Endodermal cell (in vitro differentiated cells): ENCODE measurements at regions not wholly inside any gene's neighbourhood (a gene's known extent, or its start where the extent isn't known, plus 50 kb on each side); places are given as distances from the start of the nearest gene placed in this dataset.

Experiments
- DNase-seq: peaks from one replicate; pipeline ENCODE4 v3.0.0-alpha.2; 2017
- H3K27ac ChIP-seq: 2 replicates; pipeline ENCODE4 v1.5.1; 2013; ENCODE audit warnings: mild to moderate bottlenecking, low read depth, low read length, moderate library complexity
- H3K27me3 ChIP-seq: 2 replicates; pipeline ENCODE4 v1.6.1; 2013; ENCODE audit warnings: mild to moderate bottlenecking, low read length, moderate library complexity; ENCODE audit not compliant: insufficient read depth, control insufficient read depth, poor library complexity, severe bottlenecking
- H3K36me3 ChIP-seq: 2 replicates; pipeline ENCODE4 v1.7.0; 2013; ENCODE audit warnings: mild to moderate bottlenecking, low read length, moderate library complexity; ENCODE audit not compliant: control insufficient read depth, insufficient read depth
- H3K4me1 ChIP-seq: one replicate; pipeline ENCODE4 v1.7.0; 2013; ENCODE audit warnings: low read length; ENCODE audit not compliant: control insufficient read depth, insufficient read depth
- H3K4me3 ChIP-seq: 2 replicates; pipeline ENCODE4 v1.5.1; 2013; ENCODE audit warnings: mild to moderate bottlenecking, low read length, moderate library complexity
- H3K9ac ChIP-seq: 2 replicates; pipeline ENCODE4 v1.6.1; 2013; ENCODE audit warnings: mild to moderate bottlenecking, low read length, moderate library complexity; ENCODE audit not compliant: poor library complexity, severe bottlenecking; ENCODE audit errors: extremely low read depth
- H3K9me3 ChIP-seq: 2 replicates; pipeline ENCODE4 v1.6.1; 2013; ENCODE audit warnings: mild to moderate bottlenecking, low read length, moderate library complexity; ENCODE audit not compliant: control insufficient read depth
- H3K27ac Mint-ChIP-seq: 2 replicates; pipeline ENCODE4 v1.8.0; 2020; ENCODE audit warnings: mixed read lengths
- H3K27me3 Mint-ChIP-seq: 2 replicates; pipeline ENCODE4 v1.8.0; 2021; ENCODE audit warnings: mild to moderate bottlenecking, mixed read lengths; ENCODE audit not compliant: insufficient read depth
- H3K36me3 Mint-ChIP-seq: 2 replicates; pipeline ENCODE4 v1.8.0; 2020; ENCODE audit warnings: low read depth, mixed read lengths
- H3K4me1 Mint-ChIP-seq: 2 replicates; pipeline ENCODE4 v1.8.0; 2020; ENCODE audit warnings: mixed read lengths
- H3K4me3 Mint-ChIP-seq: 2 replicates; pipeline ENCODE4 v1.8.0; 2020; ENCODE audit warnings: mild to moderate bottlenecking, moderate library complexity, mixed read lengths
- H3K9me3 Mint-ChIP-seq: 2 replicates; pipeline ENCODE4 v1.8.0; 2020; ENCODE audit warnings: mild to moderate bottlenecking, mixed read lengths
- CTCF ChIP-seq: fragments of 200-600 bp; sonication (generic); conservative IDR thresholded peaks from 2 replicates; pipeline ENCODE4 v1.5.0; 2021; ENCODE audit warnings: antibody characterized with exemption, mild to moderate bottlenecking
- WGBS, 2 experiments: methylation state at CpG; one replicate each; pipeline versions ENCODE4 v1.1.5 to v1.1.7; 2013; ENCODE audit warnings: missing lambda C conversion rate in 2 of 2, mixed read lengths in 1 of 2; ENCODE audit not compliant: insufficient coverage in 1 of 2, insufficient read length in 1 of 2; 5-methylcytosine and 5-hydroxymethylcytosine counted together

- H3K27me3 ChIP-seq, result no peaks in the 10 kb centered on the region
- no peak overlapping the region for H3K27ac Mint-ChIP-seq
- H3K27me3 Mint-ChIP-seq, result peaks cover 2% of the 10 kb centered on the region
- peaks cover 19% of the 10 kb centered on the region for H3K4me1 Mint-ChIP-seq
- H3K9me3 ChIP-seq, result no peaks in the 10 kb centered on the region
- no peaks in the 10 kb centered on the region for H3K36me3 ChIP-seq
- no peak for TF ChIP-seq CTCF
- H3K9ac ChIP-seq, result no peak overlapping the region
- no peak overlapping the region for H3K4me3 Mint-ChIP-seq
- DNase-seq, result no peak
- H3K4me1 ChIP-seq, result peaks cover 9% of the 10 kb centered on the region
- no peak overlapping the region for H3K27ac ChIP-seq
- H3K36me3 Mint-ChIP-seq, result no peaks in the 10 kb centered on the region
- H3K9me3 Mint-ChIP-seq, result peaks cover 2% of the 10 kb centered on the region
- no peak overlapping the region for H3K4me3 ChIP-seq
These were observed 322.2 kb upstream of the DDI1 start for GRCh38 chr11:103714246-103714645.

- H3K9me3 Mint-ChIP-seq, result no peaks in the 10 kb centered on the region
- 87 to 100% methylated on average over 2 to 3 of the region's 3 CpGs for WGBS, 2 experiments
- peak overlapping the region; percentile 62 for H3K27ac Mint-ChIP-seq
- H3K4me3 Mint-ChIP-seq, result no peak overlapping the region
- H3K4me3 ChIP-seq, result no peak overlapping the region
- H3K4me1 ChIP-seq, result peaks cover 9% of the 10 kb centered on the region
- no peaks in the 10 kb centered on the region for H3K36me3 ChIP-seq
- no peak overlapping the region for H3K27ac ChIP-seq
- DNase-seq, result no peak
- H3K27me3 Mint-ChIP-seq, result peaks cover 2% of the 10 kb centered on the region
- H3K9me3 ChIP-seq, result no peaks in the 10 kb centered on the region
- H3K36me3 Mint-ChIP-seq, result no peaks in the 10 kb centered on the region
- H3K9ac ChIP-seq, result no peak overlapping the region
- no peaks in the 10 kb centered on the region for H3K27me3 ChIP-seq
- H3K4me1 Mint-ChIP-seq, result peaks cover 19% of the 10 kb centered on the region
- no peak for TF ChIP-seq CTCF
These were observed 320.1 kb upstream of the DDI1 start for GRCh38 chr11:103716363-103716762.

GRCh38 chr11:103727262-103727661 is 309.2 kb upstream of the DDI1 start:
- TF ChIP-seq CTCF, result no peak
- H3K4me3 ChIP-seq, result no peak overlapping the region
- Mint-ChIP-seq H3K36me3 (peaks cover 15% of the 10 kb centered on the region), H3K9me3 (peaks cover 64% of the 10 kb centered on the region), H3K27me3 (no peaks in the 10 kb centered on the region), H3K4me3 (no peak overlapping the region), H3K27ac (no peak overlapping the region), H3K4me1 (no peaks in the 10 kb centered on the region)
- no peak overlapping the region for H3K27ac ChIP-seq
- H3K4me1 ChIP-seq, result no peaks in the 10 kb centered on the region
- H3K9ac ChIP-seq, result no peak overlapping the region
- DNase-seq, result no peak
- no peaks in the 10 kb centered on the region for H3K36me3 ChIP-seq
- H3K9me3 ChIP-seq, result peaks cover 64% of the 10 kb centered on the region
- H3K27me3 ChIP-seq, result no peaks in the 10 kb centered on the region
- WGBS, 2 experiments, result 83 to 86% methylated on average over 3 to 4 of the region's 4 CpGs
